HUDEP-2 (cell line): ENCODE measurements at regions not wholly inside any gene's neighbourhood (a gene's known extent, or its start where the extent isn't known, plus 50 kb on each side); places are given as distances from the start of the nearest gene placed in this dataset.

Source experiments
- DNase-seq, 76 experiments: peaks; one replicate each; lab custom pipeline; 2025; ENCODE audit not compliant: unreplicated experiment in 76 of 76; lab: John Stamatoyannopoulos, UW

DNA sequence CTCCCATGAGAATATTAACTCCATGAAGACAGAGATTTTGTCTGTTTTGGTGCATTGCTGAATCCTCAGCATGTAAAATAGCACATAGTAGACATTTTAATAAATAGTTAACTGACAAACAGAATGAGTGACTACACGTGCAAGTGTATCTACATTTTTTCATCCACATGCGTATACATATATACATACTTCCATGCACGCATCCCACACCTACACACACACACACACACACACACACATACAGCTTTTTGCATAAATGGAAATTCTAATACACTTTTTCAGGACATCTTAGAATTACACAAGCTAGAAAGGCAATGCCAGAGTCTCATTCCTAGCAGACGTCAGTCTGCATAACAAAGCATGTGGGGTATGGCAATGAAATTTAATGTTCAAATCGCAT is 139.7 kb upstream of the LRFN2 start:
- DNase-seq = no peak

DNA sequence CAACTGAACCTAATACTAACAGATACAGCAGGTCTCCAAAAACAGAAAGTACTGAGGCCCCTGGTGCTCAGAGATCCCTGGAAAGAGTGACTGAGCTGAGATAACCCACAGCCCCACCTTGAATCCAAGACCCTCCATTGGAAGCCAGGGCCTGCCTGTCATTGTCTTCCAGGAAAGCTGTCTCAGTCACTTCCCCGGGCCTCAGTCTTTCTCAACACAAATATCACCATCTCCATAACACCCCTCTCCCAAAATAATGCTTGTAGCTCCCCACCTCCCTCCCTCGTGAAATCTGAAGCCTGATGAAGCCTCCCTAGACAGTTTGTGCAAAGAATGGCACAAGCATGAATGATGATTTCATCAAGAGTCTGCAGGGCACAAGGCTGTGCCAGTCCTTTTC is 138.2 kb upstream of the LRFN2 start:
- no peak for DNase-seq

DNA sequence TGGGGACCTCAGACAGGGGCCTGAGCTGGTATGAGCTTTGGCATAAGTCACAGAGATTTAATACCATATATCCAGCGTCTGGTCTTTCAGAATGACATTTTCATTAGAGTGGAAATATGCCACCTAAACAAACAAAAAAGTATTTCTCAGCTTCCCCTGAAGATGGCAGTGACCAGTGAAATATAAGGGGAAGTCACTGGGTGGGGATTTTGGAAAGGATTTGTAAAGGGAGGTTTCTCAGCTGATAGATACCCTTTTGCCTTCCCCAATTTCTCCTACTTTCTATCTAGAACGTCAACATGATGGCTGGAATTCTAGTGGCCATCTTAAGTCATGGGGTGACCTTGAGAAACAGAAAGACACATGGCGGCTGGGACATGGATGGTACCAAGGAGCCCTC is 137.7 kb upstream of the LRFN2 start:
- no peak for DNase-seq

DNA sequence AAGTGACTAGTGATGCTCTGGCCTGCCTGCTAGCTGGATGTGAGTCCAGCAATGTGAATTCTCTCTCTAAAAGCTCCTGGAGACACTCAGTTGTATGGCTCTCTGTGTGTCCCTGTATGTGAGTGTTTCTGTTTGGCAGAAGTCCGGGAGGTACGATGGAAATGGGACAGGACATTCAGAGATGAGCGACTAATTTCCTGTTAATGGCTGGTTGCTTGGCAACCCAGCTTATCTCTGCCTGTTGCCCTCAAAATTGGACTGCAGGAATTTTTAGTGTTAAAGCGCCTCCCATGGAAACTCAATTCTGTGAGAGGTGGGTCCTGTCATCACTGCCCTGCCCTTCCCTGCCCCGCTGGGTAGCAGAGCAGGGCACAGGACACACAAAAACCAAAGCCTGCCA is 136.8 kb upstream of the LRFN2 start:
- DNase-seq = no peak

DNA sequence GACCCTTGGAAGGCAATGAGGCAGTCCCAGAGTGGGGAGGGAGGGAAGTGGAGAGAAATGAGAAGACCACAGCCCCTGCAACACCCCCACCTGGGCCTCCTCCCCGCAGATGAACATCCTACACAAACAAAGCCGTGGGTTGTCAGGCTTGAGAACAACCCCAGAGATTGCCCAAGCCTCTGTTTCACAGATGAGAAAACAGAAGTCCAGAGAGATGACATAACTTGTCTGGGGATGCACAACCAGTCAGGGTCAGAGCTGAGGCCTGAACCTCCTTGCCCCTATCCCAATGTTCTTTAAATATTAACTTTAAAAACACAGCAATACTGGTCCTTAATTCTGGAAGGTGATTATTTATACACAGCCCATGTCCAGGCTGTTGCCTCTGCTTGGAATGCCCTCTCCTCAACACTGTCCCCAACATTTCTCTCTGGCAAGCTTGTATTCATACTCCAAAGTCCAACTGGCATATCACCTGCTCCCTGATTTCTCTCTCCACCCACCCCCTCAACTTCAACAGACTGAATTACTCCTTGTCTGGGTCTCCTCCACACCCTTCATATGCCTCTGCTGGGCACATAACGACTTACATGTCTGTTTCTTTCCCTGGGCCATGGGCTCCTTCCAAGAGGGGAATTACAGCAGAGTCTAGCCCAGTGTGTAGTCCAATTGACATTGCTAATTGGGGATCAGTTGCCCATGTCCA is 135.5 kb upstream of the LRFN2 start:
- DNase-seq = no peak

DNA sequence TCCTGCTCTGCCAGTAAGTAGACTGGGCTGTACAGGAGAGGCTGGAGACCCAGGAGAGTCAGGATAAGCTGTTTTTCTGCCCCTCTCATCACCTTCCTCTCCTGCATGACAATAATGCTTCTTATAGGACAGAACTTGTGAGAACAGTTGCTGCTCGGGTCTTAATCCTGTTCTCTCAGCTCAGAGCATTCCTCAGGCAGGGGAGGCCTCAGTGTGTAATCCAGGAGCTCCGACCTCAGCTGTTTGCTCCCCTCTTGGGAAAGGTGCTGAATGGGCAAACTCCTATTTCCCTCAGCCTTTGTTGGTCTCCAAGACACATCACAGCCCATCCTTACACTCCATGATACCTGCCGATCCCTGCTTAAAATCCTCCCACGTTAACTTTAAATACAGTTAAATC is 134.9 kb upstream of the LRFN2 start:
- no peak for DNase-seq

DNA sequence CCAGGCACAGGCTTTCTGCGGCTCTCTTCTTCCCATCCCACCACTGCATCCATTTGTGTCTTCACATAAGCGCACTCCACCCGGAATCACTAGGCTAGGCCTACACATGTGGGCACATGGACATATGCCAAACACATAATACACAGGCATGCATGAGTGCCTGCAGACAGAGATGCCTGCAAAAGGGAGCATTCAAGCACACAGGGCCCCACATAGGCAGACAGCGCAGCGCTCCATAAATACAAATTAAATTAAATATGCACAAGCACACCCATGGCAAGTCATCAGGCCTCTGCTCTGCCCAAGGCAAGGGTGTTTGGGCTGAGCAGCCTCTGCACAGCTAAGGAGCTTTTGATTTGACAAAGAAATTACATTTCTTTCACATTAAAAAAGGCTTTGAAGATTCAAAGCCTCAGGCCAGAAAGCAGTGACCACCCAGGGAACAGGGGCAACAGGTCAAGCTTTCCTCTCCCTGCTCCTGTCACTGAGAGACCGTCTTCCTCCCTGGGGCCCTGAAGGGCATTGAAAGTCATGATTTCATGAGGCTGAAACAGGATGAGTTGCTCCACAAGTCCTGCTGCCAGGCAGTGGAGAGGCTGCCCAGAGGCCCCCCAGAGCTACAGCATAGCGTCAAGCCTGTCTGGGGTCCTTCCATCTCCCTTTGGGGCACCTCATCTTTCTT is 134.2 kb upstream of the LRFN2 start:
- DNase-seq = no peak

DNA sequence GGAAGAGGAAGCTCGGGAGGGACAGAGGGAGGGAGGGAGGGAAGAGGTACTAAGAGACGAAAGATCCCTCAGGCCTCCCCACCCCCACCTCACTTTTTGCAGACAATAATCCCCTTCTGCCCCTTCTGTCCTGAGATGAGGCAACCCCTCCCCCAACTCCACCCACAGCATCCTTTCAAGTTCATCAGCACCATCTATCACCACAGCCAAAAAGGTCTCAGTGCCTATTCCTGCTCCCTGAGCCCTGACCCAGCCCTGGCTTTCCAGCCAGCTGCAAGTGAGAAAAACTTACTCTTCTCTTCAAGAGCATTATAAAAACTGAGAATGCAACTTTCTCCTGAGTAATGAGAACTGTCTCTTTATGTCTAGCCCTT is 133.2 kb upstream of the LRFN2 start:
- no peak for DNase-seq

DNA sequence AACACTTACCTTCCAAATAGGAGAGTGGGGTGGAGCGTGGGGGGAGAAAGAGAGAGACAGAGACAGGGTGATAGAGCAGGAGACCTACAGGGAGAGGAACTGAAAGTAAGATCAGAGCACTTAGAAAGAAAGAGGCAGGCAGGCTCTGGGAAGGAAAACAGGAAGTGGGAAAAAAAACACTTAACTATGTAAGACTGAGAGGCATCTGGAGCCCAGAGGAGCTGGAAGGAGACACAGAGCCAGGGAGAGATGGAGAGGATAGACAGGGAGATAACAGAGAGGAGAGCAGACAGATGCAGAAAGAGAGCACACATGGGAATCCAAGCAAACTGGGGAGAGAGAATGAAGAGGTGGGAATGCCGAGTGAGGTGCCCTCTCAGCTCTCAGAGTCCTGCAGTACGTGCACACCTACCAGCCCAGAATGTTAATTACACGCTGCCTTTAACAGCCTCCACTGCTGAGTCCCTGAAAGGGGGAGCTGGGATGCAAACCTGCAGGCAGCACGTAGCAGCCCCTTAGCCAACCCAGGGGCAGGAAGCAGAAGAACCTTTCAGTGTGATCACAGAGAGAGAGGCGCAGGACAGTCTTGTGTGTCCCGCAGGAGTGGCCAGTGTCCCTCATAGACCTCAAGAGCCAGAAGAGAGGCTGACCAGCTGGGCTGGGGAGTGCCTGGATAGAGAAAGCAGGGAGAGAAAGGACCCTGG is 132.7 kb upstream of the LRFN2 start:
- DNase-seq = peak in 2 of 76 experiments; percentile 14 to 58

DNA sequence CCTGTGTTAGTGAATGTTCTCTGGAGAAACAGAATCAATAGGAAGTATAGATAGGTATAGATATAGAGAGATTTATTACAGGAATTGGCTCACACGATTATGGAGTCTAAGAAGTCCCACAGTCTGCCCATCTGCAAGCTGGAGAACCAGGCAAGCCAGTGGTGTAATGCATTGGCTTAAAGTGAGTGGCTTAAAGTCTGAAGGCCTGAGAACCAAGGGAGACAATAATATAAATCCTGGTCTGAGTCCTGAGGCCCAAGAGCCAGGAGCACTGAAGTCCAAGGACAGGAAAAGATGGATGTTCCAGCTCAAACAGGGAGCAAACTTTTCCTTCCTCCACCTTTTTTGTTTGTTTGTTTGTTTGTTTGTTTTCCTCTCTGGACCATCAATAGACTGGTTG is 131.2 kb upstream of the LRFN2 start:
- DNase-seq = no peak

DNA sequence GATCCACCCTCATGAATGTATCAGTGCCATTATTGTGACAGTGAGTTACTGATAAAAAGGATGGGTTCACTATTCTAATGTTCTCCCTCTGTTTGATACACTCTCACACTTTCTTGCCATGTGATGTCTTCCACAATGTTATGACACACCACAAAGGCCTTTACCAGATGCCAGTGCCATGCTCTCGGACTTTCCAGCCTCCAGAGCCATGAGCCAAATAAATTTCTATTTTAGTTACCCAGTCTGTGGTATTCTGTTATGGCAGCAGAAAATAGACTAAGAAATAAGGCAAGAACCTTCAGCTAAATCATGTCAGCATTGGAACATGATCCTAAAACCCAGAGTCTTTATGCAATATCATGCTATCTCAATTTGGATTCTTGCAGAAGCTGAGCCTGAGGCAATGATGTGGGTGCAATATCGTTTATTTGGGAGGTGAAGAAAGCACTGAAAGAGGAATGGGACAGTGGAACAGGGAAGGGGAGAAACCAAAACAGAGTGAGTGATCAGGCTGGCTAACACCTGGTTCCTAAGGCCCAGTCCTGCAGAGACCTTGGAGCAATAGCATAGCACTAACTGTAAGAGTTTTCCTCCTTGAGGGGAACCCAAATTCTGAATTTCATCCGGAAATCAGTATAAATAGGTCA is 130.4 kb upstream of the LRFN2 start:
- peak in 1 of 76 experiments; percentile 11 for DNase-seq

DNA sequence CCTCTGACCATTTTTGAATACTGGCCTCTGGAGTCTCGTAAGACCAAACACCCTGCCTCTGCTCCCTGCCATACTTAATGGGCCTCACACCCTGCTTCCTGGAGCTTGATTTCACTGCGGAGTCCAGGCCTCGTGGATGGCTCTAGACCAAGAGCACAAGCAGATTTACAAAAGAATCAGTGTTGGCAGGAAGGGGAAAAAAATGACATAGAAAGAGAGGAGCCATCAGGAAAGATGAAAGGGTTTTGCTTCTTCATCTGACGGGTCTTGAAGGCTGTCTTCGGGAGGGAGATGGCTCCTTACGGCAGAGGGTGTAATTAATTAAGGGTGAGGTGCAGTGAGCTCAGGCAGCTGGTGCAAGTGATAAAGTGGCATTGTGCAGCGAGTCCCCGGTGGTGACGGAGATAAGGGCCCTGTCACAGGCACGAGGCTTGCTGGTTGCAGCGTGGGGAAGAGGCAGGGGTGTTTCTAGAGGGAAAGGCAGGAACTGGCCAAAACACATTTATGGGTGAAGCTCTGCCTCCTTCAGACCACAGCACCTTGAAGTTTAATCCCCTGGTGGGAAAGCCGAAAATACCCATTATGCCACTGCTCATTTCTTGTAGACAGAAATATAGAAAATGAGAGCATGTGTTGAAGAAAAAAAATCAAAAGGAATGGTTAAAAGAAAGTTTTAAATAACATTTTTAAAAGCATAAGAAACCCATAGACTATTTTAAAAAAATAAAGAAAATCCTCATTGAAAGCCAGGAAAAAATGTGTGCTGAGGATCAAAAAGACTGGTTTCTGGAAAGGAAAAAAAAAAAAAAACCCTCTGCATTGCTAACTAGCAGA is 128.6 kb upstream of the LRFN2 start:
- DNase-seq = peak in 75 of 76 experiments; percentile 86 to 100 (median 99)

DNA sequence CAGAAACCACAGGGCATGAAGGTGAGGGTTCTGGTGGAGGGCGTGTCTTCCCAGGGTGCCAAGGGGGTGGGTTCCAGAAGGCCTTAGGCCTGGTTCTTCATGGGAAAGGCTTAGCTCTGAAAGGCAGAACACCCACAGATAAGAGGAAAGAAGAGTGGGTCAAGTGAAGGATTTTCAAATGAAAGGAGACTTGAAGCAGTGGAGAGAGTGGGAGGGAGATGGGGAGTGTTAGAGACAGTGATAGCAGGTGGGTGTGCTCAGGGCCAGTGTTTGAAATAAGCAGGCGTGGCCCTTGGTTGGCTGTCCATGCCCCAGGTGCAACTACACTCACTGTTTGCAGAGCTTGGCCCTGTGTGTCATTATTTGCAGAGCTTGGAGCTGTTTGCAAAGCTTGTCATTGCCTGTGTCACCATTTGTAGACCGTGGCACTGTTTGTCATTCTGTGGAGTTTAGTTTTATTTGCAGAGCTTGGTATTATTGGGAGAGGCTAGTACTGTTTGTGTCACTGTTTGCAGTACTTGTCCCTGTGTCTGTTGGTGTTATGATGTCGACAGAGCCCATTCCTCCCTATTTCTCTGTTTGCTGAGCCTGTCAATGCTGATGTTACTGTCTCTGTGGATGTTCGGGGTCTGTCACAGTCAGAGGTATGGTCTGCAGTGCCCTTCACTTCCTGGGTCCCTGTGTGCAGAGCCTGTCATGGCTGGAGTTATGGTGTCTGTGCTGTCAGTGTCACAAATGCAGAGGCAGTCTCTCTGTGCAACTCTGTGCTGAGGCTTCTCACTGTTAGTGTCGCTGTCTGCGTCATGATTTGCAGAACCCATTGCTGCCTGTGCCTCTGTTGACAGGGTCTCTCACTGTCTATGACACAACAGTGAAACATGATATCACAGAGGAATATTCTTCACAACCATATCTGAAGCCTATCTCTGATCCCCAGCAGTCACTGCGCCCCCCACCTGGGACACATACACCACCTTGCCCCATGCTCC is 127.7 kb upstream of the LRFN2 start:
- peak in 32 of 76 experiments; percentile 14 to 74 (median 48) for DNase-seq

DNA sequence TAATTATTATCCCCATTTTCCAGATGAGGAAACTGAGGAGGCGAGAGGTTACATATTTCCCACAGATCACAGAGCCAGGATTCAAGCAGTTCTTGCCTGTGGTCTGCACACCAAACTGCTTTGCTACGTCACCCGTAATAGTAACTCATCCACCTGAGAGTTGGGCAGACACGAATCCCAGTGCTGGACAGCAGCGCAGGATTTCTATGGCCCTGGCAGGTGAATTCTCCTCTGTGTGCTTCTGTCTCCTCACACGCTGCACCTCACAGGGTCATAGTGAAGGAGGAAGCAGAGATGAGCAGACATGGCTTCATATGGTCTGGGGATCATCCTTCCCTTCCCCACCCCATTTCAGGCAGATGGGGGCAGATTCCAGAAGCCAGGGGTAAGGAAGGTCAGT is 127.0 kb upstream of the LRFN2 start:
- DNase-seq = peak in 2 of 76 experiments; percentile 52 to 59

DNA sequence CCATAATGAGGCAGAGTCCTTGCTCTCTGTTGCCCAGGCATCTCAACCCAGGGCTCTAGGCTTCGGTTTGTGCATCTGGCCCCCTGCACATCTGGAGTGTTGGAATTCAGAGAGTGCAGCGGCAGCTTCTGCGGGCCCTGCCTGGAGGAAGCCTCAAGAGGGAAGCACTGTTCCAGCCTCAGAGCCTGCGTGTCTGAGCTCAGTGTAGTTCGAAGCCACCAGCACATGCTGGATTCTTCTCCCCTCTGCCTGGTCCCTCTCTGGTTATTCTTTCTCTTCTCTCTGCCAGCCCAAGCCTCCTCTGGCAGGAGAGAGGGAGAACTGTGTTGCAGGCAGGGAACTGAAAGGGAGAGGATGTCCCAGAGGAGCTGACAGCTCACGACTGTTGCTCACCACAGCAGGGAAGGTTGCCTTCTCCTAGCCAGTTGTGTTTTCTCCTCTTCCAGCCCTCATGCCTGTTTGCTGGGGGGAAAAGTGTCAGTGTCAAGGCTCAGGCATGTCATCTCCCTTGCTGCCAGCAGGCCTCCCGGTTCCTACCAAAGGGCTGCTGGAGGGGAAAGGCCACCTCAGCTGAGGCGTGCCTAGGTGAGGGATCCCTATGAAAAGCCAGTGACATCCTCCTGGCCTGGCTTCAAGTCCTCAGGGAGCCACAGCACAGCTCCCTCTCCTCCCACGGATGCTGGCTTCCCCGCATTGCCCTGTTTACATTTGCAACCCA is 126.0 kb upstream of the LRFN2 start:
- DNase-seq = peak in 13 of 76 experiments; percentile 10 to 46 (median 27)

DNA sequence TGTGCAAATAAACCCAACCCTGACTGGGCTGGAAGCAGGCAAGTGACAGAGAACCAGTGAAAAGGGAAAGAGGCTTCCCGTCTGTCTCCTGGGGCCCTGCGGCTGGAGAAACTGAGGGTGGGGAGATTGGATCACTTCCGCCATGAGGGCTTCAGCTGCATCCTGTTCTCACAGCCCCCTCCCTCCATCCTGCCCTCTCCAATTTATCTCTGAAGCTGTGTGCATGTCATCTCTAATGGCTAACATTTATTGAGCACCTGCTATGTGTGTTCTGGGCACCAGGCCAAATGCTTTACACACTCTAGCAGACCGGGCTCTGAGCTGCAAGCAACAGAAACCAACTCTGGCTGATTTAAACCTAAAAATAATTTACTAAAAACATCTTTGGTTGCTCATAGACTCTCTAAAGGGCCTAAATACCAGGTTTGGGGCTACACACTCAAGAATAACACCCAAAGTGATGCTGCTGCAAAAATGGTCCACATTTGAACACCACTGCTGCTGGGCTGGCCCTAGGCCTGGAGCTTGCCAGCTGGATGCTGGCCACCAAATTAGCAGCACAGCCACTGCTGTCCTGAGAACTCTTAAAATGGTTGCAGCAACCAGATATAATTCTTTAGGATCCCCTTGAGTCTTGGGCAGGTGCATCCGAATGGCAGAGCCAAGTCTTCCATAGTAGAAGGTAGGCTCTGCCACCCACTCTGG is 123.6 kb upstream of the LRFN2 start:
- peak in 11 of 76 experiments; percentile 16 to 36 (median 23) for DNase-seq

DNA sequence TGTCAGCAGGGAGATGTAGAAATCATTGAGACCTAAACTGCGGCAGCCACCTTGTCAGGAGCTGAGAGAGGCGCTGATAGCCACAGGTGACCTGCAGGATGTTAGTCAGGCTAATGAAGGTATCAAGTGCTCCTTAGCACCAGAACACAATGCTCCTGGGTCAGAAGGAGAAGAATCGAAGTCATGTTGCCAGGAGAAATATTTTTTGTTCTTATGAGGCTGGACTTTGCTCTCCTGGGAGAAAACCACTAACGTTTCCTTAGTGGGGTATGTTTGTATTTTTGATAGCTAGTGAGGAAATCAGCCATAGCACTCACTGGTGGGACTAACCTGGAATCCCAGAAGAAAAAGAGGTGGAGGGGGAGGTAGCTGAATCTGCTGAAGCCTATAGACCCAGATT is 120.9 kb upstream of the LRFN2 start:
- no peak for DNase-seq

DNA sequence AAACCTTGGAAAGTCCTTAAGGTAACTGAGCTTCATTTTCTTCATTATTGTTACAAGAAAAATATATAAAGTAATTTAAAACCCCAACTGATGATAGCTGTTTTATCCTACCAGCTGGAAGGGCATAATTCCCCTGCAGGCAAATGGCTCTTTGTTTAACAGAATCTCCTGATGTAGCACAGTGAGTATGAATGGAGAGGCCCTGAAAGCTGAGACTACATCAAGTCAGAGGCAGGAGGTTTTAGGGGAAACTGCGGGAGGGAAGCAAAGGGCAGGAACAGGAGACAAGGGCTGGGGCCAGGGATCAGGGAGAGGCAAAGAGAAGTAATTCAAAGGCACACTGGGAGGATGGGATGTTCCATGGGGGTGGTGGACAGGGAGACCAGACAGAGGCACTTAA is 119.0 kb upstream of the LRFN2 start:
- no peak for DNase-seq
